WTC11 (cell line): ENCODE measurements at regions not wholly inside any gene's neighbourhood (a gene's known extent, or its start where the extent isn't known, plus 50 kb on each side); places are given as distances from the start of the nearest gene placed in this dataset.

ENCODE experiments used
- ERG ChIP-seq: fragments of 250-450 bp; sonication (Bioruptor Pico); IDR thresholded peaks from 2 replicates; pipeline ENCODE4 v1.8.0; 2021; ENCODE audit warnings: mild to moderate bottlenecking
- FOXK1 ChIP-seq: sonication (generic); formaldehyde crosslinking; IDR thresholded peaks from 2 replicates; pipeline ENCODE4 v1.8.0; 2022; ENCODE audit warnings: mild to moderate bottlenecking, moderate library complexity, missing genetic modification reagents
- GABPB1 ChIP-seq: sonication (generic); formaldehyde crosslinking; IDR thresholded peaks from 2 replicates; pipeline ENCODE4 v1.8.1; 2023; ENCODE audit warnings: mild to moderate bottlenecking, missing genetic modification reagents
- MLX ChIP-seq: sonication (generic); formaldehyde crosslinking; IDR thresholded peaks from 2 replicates; pipeline ENCODE4 v1.8.1; 2023; ENCODE audit warnings: mild to moderate bottlenecking, missing genetic modification reagents, moderate library complexity
- SP1 ChIP-seq: sonication (generic); formaldehyde crosslinking; conservative IDR thresholded peaks from 2 replicates; pipeline ENCODE4 v1.8.1; 2022; ENCODE audit warnings: missing genetic modification reagents
- USF2 ChIP-seq: sonication (generic); formaldehyde crosslinking; IDR thresholded peaks from 2 replicates; pipeline ENCODE4 v1.8.1; 2023; ENCODE audit warnings: mild to moderate bottlenecking, missing genetic modification reagents, moderate library complexity
- ZNF263 ChIP-seq: sonication (generic); formaldehyde crosslinking; IDR thresholded peaks from 2 replicates; pipeline ENCODE4 v1.8.1; 2022; ENCODE audit warnings: low read depth, mild to moderate bottlenecking, moderate library complexity, missing genetic modification reagents
- TF ChIP-seq, protein P1 (sequence below): fragments of 200-600 bp; IDR thresholded peaks from 2 replicates; pipeline ENCODE4 v1.8.0; 2022; ENCODE audit warnings: antibody characterized with exemption
- TF ChIP-seq, protein P2 (sequence below): sonication (generic); formaldehyde crosslinking; IDR thresholded peaks from 2 replicates; pipeline ENCODE4 v1.8.0; 2022; ENCODE audit warnings: missing genetic modification reagents
- TF ChIP-seq, protein P3 (sequence below): sonication (generic); formaldehyde crosslinking; IDR thresholded peaks from 2 replicates; pipeline ENCODE4 v1.8.1; 2022; ENCODE audit warnings: low read depth, missing genetic modification reagents, borderline replicate concordance
- TF ChIP-seq, protein P4 (sequence below): sonication (generic); formaldehyde crosslinking; IDR thresholded peaks from 2 replicates; pipeline ENCODE4 v1.8.1; 2023; ENCODE audit warnings: mild to moderate bottlenecking, missing genetic modification reagents, borderline replicate concordance
- TF ChIP-seq, protein P5 (sequence below): sonication (generic); formaldehyde crosslinking; IDR thresholded peaks from 2 replicates; pipeline ENCODE4 v1.8.0; 2022; ENCODE audit warnings: mild to moderate bottlenecking, missing genetic modification reagents
- TF ChIP-seq, protein P6 (sequence below): sonication (generic); formaldehyde crosslinking; IDR thresholded peaks from 2 replicates; pipeline ENCODE4 v1.8.0; 2022; ENCODE audit warnings: mild to moderate bottlenecking, missing genetic modification reagents
- TF ChIP-seq, protein P7 (sequence below): sonication (generic); formaldehyde crosslinking; IDR thresholded peaks from 2 replicates; pipeline ENCODE4 v1.8.1; 2022; ENCODE audit warnings: mild to moderate bottlenecking, missing genetic modification reagents, moderate library complexity, borderline replicate concordance

- TF ChIP-seq, protein P1, sequence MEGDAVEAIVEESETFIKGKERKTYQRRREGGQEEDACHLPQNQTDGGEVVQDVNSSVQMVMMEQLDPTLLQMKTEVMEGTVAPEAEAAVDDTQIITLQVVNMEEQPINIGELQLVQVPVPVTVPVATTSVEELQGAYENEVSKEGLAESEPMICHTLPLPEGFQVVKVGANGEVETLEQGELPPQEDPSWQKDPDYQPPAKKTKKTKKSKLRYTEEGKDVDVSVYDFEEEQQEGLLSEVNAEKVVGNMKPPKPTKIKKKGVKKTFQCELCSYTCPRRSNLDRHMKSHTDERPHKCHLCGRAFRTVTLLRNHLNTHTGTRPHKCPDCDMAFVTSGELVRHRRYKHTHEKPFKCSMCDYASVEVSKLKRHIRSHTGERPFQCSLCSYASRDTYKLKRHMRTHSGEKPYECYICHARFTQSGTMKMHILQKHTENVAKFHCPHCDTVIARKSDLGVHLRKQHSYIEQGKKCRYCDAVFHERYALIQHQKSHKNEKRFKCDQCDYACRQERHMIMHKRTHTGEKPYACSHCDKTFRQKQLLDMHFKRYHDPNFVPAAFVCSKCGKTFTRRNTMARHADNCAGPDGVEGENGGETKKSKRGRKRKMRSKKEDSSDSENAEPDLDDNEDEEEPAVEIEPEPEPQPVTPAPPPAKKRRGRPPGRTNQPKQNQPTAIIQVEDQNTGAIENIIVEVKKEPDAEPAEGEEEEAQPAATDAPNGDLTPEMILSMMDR = no peak
- TF ChIP-seq USF2 (CRISPR knock-in tag) (no peak), GABPB1 (CRISPR knock-in tag) (no peak), SP1 (CRISPR knock-in tag) (no peak), FOXK1 (CRISPR knock-in tag) (no peak), ZNF263 (CRISPR knock-in tag) (no peak), ERG (no peak), MLX (CRISPR knock-in tag) (no peak)
- TF ChIP-seq, protein P2, sequence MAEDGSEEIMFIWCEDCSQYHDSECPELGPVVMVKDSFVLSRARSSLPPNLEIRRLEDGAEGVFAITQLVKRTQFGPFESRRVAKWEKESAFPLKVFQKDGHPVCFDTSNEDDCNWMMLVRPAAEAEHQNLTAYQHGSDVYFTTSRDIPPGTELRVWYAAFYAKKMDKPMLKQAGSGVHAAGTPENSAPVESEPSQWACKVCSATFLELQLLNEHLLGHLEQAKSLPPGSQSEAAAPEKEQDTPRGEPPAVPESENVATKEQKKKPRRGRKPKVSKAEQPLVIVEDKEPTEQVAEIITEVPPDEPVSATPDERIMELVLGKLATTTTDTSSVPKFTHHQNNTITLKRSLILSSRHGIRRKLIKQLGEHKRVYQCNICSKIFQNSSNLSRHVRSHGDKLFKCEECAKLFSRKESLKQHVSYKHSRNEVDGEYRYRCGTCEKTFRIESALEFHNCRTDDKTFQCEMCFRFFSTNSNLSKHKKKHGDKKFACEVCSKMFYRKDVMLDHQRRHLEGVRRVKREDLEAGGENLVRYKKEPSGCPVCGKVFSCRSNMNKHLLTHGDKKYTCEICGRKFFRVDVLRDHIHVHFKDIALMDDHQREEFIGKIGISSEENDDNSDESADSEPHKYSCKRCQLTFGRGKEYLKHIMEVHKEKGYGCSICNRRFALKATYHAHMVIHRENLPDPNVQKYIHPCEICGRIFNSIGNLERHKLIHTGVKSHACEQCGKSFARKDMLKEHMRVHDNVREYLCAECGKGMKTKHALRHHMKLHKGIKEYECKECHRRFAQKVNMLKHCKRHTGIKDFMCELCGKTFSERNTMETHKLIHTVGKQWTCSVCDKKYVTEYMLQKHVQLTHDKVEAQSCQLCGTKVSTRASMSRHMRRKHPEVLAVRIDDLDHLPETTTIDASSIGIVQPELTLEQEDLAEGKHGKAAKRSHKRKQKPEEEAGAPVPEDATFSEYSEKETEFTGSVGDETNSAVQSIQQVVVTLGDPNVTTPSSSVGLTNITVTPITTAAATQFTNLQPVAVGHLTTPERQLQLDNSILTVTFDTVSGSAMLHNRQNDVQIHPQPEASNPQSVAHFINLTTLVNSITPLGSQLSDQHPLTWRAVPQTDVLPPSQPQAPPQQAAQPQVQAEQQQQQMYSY (CRISPR knock-in tag) = no peak
- TF ChIP-seq, protein P3, sequence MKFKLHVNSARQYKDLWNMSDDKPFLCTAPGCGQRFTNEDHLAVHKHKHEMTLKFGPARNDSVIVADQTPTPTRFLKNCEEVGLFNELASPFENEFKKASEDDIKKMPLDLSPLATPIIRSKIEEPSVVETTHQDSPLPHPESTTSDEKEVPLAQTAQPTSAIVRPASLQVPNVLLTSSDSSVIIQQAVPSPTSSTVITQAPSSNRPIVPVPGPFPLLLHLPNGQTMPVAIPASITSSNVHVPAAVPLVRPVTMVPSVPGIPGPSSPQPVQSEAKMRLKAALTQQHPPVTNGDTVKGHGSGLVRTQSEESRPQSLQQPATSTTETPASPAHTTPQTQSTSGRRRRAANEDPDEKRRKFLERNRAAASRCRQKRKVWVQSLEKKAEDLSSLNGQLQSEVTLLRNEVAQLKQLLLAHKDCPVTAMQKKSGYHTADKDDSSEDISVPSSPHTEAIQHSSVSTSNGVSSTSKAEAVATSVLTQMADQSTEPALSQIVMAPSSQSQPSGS (CRISPR knock-in tag) = no peak
- TF ChIP-seq, protein P4, sequence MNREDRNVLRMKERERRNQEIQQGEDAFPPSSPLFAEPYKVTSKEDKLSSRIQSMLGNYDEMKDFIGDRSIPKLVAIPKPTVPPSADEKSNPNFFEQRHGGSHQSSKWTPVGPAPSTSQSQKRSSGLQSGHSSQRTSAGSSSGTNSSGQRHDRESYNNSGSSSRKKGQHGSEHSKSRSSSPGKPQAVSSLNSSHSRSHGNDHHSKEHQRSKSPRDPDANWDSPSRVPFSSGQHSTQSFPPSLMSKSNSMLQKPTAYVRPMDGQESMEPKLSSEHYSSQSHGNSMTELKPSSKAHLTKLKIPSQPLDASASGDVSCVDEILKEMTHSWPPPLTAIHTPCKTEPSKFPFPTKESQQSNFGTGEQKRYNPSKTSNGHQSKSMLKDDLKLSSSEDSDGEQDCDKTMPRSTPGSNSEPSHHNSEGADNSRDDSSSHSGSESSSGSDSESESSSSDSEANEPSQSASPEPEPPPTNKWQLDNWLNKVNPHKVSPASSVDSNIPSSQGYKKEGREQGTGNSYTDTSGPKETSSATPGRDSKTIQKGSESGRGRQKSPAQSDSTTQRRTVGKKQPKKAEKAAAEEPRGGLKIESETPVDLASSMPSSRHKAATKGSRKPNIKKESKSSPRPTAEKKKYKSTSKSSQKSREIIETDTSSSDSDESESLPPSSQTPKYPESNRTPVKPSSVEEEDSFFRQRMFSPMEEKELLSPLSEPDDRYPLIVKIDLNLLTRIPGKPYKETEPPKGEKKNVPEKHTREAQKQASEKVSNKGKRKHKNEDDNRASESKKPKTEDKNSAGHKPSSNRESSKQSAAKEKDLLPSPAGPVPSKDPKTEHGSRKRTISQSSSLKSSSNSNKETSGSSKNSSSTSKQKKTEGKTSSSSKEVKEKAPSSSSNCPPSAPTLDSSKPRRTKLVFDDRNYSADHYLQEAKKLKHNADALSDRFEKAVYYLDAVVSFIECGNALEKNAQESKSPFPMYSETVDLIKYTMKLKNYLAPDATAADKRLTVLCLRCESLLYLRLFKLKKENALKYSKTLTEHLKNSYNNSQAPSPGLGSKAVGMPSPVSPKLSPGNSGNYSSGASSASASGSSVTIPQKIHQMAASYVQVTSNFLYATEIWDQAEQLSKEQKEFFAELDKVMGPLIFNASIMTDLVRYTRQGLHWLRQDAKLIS (CRISPR knock-in tag) = no peak
- TF ChIP-seq, protein P5, sequence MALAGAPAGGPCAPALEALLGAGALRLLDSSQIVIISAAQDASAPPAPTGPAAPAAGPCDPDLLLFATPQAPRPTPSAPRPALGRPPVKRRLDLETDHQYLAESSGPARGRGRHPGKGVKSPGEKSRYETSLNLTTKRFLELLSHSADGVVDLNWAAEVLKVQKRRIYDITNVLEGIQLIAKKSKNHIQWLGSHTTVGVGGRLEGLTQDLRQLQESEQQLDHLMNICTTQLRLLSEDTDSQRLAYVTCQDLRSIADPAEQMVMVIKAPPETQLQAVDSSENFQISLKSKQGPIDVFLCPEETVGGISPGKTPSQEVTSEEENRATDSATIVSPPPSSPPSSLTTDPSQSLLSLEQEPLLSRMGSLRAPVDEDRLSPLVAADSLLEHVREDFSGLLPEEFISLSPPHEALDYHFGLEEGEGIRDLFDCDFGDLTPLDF (CRISPR knock-in tag) = no peak
- TF ChIP-seq, protein P6, sequence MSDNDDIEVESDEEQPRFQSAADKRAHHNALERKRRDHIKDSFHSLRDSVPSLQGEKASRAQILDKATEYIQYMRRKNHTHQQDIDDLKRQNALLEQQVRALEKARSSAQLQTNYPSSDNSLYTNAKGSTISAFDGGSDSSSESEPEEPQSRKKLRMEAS (CRISPR knock-in tag) = no peak
- TF ChIP-seq, protein P7, sequence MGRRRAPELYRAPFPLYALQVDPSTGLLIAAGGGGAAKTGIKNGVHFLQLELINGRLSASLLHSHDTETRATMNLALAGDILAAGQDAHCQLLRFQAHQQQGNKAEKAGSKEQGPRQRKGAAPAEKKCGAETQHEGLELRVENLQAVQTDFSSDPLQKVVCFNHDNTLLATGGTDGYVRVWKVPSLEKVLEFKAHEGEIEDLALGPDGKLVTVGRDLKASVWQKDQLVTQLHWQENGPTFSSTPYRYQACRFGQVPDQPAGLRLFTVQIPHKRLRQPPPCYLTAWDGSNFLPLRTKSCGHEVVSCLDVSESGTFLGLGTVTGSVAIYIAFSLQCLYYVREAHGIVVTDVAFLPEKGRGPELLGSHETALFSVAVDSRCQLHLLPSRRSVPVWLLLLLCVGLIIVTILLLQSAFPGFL = no peak
These were observed 997.0 kb downstream of the GATA3 start for GRCh38 chr10:9051328-9051974.
